ENCODE measurements at regions not wholly inside any gene's neighbourhood (a gene's known extent, or its start where the extent isn't known, plus 50 kb on each side); places are given as distances from the start of the nearest gene placed in this dataset.

DNA sequence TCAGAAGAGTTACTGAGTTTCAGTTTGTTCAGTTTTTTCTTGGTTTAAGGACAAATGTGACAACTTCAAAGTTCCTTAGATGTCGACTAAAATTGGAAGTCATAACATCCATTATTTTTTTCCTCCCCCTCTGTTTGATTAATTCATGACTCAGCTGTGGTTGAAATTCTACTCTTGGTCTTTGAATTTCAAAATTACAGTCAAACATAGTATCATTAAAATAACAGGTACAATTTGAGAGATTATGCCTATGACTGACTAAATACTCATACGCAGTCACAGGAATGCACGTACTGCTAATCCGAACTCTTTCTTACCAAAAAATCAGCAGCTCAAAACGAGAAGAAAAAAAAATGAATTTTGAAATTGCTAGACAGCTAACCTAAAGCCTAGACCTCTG, 1434.8 kb downstream of the RAPGEF2 start (continued):
- TF ChIP-seq ZNF784 (CRISPR knock-in tag; IDR thresholded peaks at IDR 0.05; ENCODE audit: borderline replicate concordance), result no peak
- TF ChIP-seq ZKSCAN5 (CRISPR knock-in tag; IDR thresholded peaks at IDR 0.05), result no peak
- TF ChIP-seq ATF7 (IDR thresholded peaks at IDR 0.05), result no peak
- no peak for TF ChIP-seq ATF7 (CRISPR knock-in tag; IDR thresholded peaks at IDR 0.05)
- TF ChIP-seq SETDB1 (CRISPR knock-in tag; IDR thresholded peaks at IDR 0.05; ENCODE audit: borderline replicate concordance), result no peak
- no peak for TF ChIP-seq ZNF121 (CRISPR knock-in tag; IDR thresholded peaks at IDR 0.05)
- no peak for TF ChIP-seq ZBTB25 (CRISPR knock-in tag; IDR thresholded peaks at IDR 0.05)
- no peak for TF ChIP-seq SOX5 (CRISPR knock-in tag; IDR thresholded peaks at IDR 0.05; ENCODE audit: borderline replicate concordance)
- TF ChIP-seq E2F2 (CRISPR knock-in tag; IDR thresholded peaks at IDR 0.05; ENCODE audit: borderline replicate concordance), result no peak
- TF ChIP-seq, protein P1, sequence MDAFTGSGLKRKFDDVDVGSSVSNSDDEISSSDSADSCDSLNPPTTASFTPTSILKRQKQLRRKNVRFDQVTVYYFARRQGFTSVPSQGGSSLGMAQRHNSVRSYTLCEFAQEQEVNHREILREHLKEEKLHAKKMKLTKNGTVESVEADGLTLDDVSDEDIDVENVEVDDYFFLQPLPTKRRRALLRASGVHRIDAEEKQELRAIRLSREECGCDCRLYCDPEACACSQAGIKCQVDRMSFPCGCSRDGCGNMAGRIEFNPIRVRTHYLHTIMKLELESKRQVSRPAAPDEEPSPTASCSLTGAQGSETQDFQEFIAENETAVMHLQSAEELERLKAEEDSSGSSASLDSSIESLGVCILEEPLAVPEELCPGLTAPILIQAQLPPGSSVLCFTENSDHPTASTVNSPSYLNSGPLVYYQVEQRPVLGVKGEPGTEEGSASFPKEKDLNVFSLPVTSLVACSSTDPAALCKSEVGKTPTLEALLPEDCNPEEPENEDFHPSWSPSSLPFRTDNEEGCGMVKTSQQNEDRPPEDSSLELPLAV (CRISPR knock-in tag; conservative IDR thresholded peaks at IDR 0.05; ENCODE audit: low read depth), result no peak
- TF ChIP-seq ELF3 (CRISPR knock-in tag; IDR thresholded peaks at IDR 0.05), result no peak
- TF ChIP-seq SP5 (CRISPR knock-in tag; IDR thresholded peaks at IDR 0.05; ENCODE audit: borderline replicate concordance, low read depth), result no peak
- no peak for TF ChIP-seq UBTF (CRISPR knock-in tag; IDR thresholded peaks at IDR 0.05)
